Colonic mucosa (tissue), 4 donors: ENCODE measurements at regions not wholly inside any gene's neighbourhood (a gene's known extent, or its start where the extent isn't known, plus 50 kb on each side); places are given as distances from the start of the nearest gene placed in this dataset.

Source experiments
- DNase-seq: peaks from one replicate; pipeline ENCODE4 v3.0.0-alpha.2; 2020
- H3K27ac ChIP-seq: fragments of 200-600 bp; one replicate; pipeline ENCODE4 v1.8.0; 2021
- H3K27me3 ChIP-seq: fragments of 200-600 bp; one replicate; pipeline ENCODE4 v1.8.0; 2021
- H3K36me3 ChIP-seq: fragments of 200-600 bp; one replicate; pipeline ENCODE4 v1.8.0; 2021
- H3K4me1 ChIP-seq: fragments of 200-600 bp; one replicate; pipeline ENCODE4 v1.8.0; 2021; ENCODE audit warnings: mild to moderate bottlenecking
- H3K4me3 ChIP-seq: fragments of 200-600 bp; one replicate; pipeline ENCODE4 v1.8.0; 2021
- H3K9ac ChIP-seq, 2 donors: one replicate each; pipeline ENCODE4 v1.7.0; 2013; ENCODE audit warnings: control low read depth in 2 of 2, low read depth in 2 of 2, low read length in 2 of 2
- H3K9me3 ChIP-seq: fragments of 200-600 bp; one replicate; pipeline ENCODE4 v1.8.0; 2021
- CTCF ChIP-seq: fragments of 200-600 bp; IDR thresholded peaks from one replicate; pipeline ENCODE4 v1.8.0; 2022; ENCODE audit warnings: antibody characterized with exemption, mild to moderate bottlenecking
- intact Hi-C: fragments of 100-400 bp; cut with DNase I; formaldehyde crosslinking; loops from one replicate; pipeline ENCODE4 v1.14.1; 2022
- donor health status: healthy.
- donor health status: DM: no; HTN: no; CAD: no.
- donor health status: DM: no; HTN: no; CAD: no.

GRCh38 chr10:128660726-128661125 lies 534.5 kb upstream of the MKI67 start:
- Histone ChIP-seq H3K4me1 (no peaks in the 10 kb centered on the region), H3K36me3 (no peaks in the 10 kb centered on the region), H3K27me3 (no peaks in the 10 kb centered on the region), H3K9ac (no peak overlapping the region), H3K27ac (no peak overlapping the region), H3K9me3 (no peaks in the 10 kb centered on the region), H3K4me3 (no peak overlapping the region)
- DNase-seq: no peak
- intact Hi-C loops: no loop called here
- TF ChIP-seq CTCF: no peak

DNA sequence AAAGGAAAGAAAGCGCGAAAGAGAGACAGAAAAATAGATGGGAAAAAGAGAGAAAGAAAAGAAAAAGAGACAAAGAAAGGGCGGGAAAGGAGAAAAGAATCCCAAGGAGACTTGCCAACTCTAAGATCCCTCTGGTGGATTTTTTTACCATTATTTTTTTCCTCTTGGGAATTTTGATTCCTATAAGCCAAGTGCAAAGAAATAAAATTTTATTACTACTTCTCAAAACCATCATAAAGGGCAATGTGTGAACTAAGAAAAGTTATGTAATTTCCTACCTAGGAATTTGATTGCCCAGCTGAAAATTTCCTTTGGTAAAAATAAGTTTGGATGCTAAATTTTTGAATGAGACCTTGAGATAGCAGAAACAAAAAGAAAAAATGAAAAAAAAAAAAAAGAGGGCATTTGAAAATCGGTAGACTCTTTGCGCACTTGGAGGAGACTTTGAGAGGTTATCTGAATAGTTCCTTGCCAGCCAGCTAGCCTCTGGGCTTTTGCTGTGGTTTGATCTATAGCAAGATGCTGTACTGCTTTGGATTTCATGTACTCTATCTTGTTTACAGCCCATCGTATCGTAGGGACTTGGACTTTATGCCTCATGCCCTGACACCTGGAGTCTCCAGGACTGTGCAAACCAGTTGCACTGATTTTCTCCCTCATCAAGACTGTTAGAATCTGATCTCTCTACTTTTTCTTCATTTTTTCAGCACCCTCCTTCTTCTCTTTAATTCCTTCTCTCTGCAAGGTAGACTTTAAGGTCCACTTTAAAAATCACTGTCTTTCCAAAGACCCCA lies 535.4 kb upstream of the MKI67 start:
- Histone ChIP-seq H3K27ac (peak overlapping the region; percentile 56), H3K4me1 (no peaks in the 10 kb centered on the region), H3K36me3 (no peaks in the 10 kb centered on the region), H3K9me3 (no peaks in the 10 kb centered on the region), H3K27me3 (no peaks in the 10 kb centered on the region), H3K4me3 (no peak overlapping the region), H3K9ac (no peak overlapping the region)
- peak; percentile 43 for DNase-seq
- intact Hi-C loops: no loop called here
- no peak for TF ChIP-seq CTCF

DNA sequence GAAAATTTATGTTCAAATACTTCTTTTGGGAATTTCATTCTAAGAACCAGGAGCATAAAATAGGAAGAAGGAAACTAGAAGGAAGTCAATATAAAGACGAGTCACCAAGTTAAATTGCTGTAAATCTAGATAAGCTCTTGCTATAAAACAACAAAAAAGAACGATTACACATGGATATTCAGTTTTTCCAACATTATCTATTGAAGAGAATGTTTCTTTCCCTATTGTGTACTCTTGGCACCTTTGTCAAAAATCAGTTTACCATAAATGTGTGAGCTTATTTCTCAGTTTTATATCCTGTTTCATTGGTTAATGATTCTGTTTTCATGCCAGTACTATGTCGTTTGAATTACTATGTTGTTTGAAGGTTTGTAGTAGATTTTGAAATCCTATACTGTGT lies 536.3 kb upstream of the MKI67 start:
- no peak for DNase-seq
- Histone ChIP-seq H3K27me3 (no peaks in the 10 kb centered on the region), H3K9me3 (no peaks in the 10 kb centered on the region), H3K4me3 (no peak overlapping the region), H3K36me3 (no peaks in the 10 kb centered on the region), H3K4me1 (no peaks in the 10 kb centered on the region), H3K27ac (peak overlapping the region; percentile 56), H3K9ac (no peak overlapping the region)
- TF ChIP-seq CTCF: no peak
- intact Hi-C loops: no loop called here

GRCh38 chr10:128664729-128665128 lies 538.5 kb upstream of the MKI67 start:
- no peak for TF ChIP-seq CTCF
- DNase-seq: no peak
- intact Hi-C loops: no loop called here
- Histone ChIP-seq H3K4me3 (no peak overlapping the region), H3K27me3 (no peaks in the 10 kb centered on the region), H3K9me3 (no peaks in the 10 kb centered on the region), H3K27ac (no peak overlapping the region), H3K36me3 (no peaks in the 10 kb centered on the region), H3K9ac (no peak overlapping the region), H3K4me1 (no peaks in the 10 kb centered on the region)

- no peaks in the 10 kb centered on the region for H3K27me3 ChIP-seq
- no peak for DNase-seq
- intact Hi-C loops: no loop called here
- H3K4me3 ChIP-seq: no peak overlapping the region
- H3K9me3 ChIP-seq: no peaks in the 10 kb centered on the region
- H3K9ac ChIP-seq: no peak overlapping the region
- no peaks in the 10 kb centered on the region for H3K4me1 ChIP-seq
- no peaks in the 10 kb centered on the region for H3K36me3 ChIP-seq
- no peak overlapping the region for H3K27ac ChIP-seq
- TF ChIP-seq CTCF: no peak
These were observed 549.2 kb upstream of the MKI67 start for GRCh38 chr10:128675405-128675804.
